DMS79 (cell line): ENCODE measurements at regions not wholly inside any gene's neighbourhood (a gene's known extent, or its start where the extent isn't known, plus 50 kb on each side); places are given as distances from the start of the nearest gene placed in this dataset.

Experiments
- DNase-seq: peaks from one replicate; lab custom pipeline; 2025; lab: John Stamatoyannopoulos, UW

GRCh38 chr2:120515759-120516678, 170.1 kb downstream of the INHBB start:
- DNase-seq, result no peak

GRCh38 chr2:120516679-120517314, 170.9 kb downstream of the INHBB start:
- no peak for DNase-seq

GRCh38 chr2:120517751-120518469, 172.0 kb downstream of the INHBB start:
- no peak for DNase-seq

- no peak for DNase-seq
Measured at GRCh38 chr2:120518819-120519218, 172.9 kb downstream of the INHBB start.

GRCh38 chr2:120519469-120519868, 173.5 kb downstream of the INHBB start:
- no peak for DNase-seq

- no peak for DNase-seq
Measured at GRCh38 chr2:120520454-120520853, 174.5 kb downstream of the INHBB start.

- DNase-seq, result peak; percentile 7
Measured at GRCh38 chr2:120520929-120521912, 175.3 kb downstream of the INHBB start.

GRCh38 chr2:120522151-120522751, 176.3 kb downstream of the INHBB start:
- DNase-seq, result no peak

GRCh38 chr2:120523766-120524165, 177.8 kb downstream of the INHBB start:
- no peak for DNase-seq

GRCh38 chr2:120524174-120524573, 178.2 kb downstream of the INHBB start:
- DNase-seq, result no peak

- no peak for DNase-seq
Measured at GRCh38 chr2:120525056-120526046, 179.4 kb downstream of the INHBB start.

- DNase-seq, result no peak
Measured at GRCh38 chr2:120526047-120526562, 180.2 kb downstream of the INHBB start.

- DNase-seq, result no peak
Measured at GRCh38 chr2:120526997-120527945, 181.3 kb downstream of the INHBB start.

- no peak for DNase-seq
Measured at GRCh38 chr2:120528051-120528692, 182.2 kb downstream of the INHBB start.

GRCh38 chr2:120528693-120529076, 182.7 kb downstream of the INHBB start:
- no peak for DNase-seq

GRCh38 chr2:120530781-120531180, 184.8 kb downstream of the INHBB start:
- no peak for DNase-seq

- no peak for DNase-seq
Measured at GRCh38 chr2:120531365-120531764, 185.4 kb downstream of the INHBB start.
